ENCODE measurements at regions not wholly inside any gene's neighbourhood (a gene's known extent, or its start where the extent isn't known, plus 50 kb on each side); places are given as distances from the start of the nearest gene placed in this dataset.

DNA sequence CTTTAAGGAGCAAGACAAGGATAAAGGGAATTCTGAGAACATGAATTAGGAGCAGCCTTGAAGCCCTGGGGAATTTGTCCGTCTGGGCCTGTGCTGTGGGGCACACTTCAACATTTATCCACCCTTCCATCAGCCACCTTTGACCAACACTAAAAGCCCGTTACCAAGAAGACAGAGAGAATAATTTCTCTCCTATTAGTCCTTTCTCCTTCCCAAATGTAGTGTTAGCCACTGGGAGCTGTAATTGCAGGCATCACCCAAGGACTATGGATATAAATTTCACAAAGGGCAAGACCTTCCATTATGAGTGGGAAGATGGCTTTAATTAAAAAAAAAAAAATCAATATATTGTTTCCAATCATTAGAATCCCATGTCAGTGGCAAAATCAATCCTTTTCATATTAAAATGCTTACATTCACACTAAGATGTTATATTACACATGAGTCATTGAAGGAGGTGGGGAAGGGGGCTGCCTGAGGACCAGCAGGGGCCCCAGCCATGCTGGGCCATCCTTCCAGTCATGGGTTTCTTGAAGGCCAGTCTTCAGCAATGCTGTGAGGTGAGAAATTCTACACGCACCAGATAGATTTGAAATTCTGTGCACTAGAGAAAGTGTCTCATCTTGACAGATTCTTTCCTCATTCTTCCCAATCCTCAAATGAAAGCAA is 292.5 kb upstream of the NRP1 start:
- DNase-seq (ENCODE audit: low spot score) (no peak), FAIRE-seq (no peak)

GRCh38 chr10:33623669-33624068 is 289.2 kb upstream of the NRP1 start:
- FAIRE-seq (no peak), DNase-seq (ENCODE audit: low spot score) (no peak)

DNA sequence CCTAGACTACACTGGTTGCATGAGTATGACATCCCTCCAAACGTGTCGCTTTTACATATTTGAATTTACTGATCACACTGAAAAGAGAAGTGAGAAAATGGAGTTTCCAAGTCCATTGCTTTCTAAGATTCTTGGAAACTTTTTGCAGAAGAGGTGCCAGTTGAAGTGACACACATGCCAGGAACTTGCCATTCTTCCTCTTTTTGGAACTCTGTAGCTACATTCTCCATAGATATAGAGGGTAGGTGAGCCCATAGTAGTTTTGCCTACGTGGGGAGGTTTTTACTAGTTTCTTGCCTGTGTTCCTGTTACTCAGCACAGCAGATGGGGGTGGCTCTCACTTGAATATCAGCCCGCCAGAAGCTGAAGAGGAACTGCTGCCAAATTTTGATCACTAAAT is 286.6 kb upstream of the NRP1 start:
- FAIRE-seq (no peak), DNase-seq (ENCODE audit: low spot score) (no peak)

DNA sequence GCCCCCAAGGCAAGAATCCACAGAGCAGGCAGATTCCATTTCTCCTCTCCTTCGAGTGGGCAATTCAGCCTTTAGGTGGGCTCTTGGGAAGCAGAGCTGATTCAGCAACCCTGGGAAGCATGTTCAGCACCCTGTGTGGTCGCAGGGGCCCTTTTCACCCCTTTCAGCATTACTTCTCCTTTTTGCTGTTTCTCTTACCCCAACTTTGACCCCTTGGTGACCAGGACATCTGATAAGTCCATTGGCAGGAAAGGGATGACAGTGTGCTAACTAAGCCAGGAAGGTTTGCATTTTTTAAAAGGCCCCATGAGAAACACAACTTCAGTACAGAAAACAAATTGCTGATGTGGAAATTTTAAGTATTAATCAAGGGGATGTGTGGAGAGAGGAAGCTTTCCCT is 283.7 kb upstream of the NRP1 start:
- DNase-seq (ENCODE audit: low spot score) (no peak), FAIRE-seq (no peak)

GRCh38 chr10:33617381-33618080 is 283.1 kb upstream of the NRP1 start:
- DNase-seq (ENCODE audit: low spot score) (no peak), FAIRE-seq (no peak)

GRCh38 chr10:33616956-33617355 is 282.5 kb upstream of the NRP1 start:
- DNase-seq (ENCODE audit: low spot score) (no peak), FAIRE-seq (no peak)

DNA sequence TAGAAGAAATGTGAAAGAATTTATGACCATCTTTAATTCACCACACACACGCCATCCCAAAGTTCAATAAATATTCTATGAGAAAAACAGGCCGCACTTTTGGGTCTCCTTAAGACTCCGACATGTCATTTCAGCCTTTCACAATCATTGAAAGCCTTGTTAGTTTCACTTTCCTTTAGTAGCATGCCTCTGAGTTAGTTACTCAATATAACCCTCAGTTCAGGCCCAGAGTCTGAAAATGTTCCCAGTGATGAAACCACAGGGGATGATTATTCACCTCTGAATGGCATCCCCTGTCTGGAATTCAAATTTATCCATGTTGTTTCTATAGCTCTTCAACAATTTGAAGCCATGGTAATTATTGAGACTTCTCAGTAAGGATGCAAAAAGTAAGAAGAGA is 278.1 kb upstream of the NRP1 start:
- DNase-seq (ENCODE audit: low spot score) (no peak), FAIRE-seq (no peak)

DNA sequence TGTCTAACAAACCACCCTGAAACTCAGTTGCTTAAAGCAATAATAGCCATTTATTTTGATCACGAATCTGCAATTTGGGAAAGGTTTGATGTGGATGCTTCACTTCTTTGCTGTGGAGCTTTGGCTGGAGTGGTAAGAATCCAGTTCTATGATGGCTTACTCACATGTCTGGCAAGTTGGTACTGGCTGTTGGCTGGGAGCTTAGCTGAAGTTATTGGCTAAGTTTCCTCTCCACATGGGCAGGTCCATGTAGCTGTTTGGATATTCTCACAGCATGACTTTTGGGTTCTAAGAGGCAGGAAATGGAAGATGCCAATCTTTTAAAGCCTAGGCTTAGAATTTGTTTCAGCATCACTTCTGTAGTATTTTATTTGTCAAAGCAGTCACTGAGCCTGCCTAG is 277.6 kb upstream of the NRP1 start:
- DNase-seq (ENCODE audit: low spot score), result no peak
- FAIRE-seq, result no peak

GRCh38 chr10:33611423-33611822 is 277.0 kb upstream of the NRP1 start:
- FAIRE-seq, result no peak

GRCh38 chr10:33609546-33609945 is 275.1 kb upstream of the NRP1 start:
- DNase-seq (ENCODE audit: low spot score) (no peak), FAIRE-seq (no peak)

More at GRCh38 chr10:33611423-33611822, 277.0 kb upstream of the NRP1 start:
- DNase-seq (ENCODE audit: low spot score), result no peak

DNA sequence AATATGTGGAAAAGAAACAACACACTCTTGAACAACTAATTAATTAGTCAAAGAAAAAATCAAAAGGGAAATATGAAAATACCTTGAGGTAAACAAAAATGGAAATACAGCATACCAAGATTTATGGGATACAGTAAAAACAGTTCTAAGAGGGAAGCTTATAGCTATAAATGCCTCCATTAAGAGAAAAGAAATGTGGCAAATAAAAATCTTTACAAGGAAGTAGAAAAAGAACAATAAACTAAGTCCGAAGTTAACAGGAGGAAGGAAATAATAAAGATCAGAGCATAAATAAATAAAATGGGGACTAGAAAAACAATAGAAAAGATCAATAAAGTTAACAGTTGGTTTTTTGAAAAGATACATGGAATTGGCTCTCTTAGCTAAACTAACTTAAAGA is 267.8 kb upstream of the NRP1 start:
- no peak for FAIRE-seq
- DNase-seq (ENCODE audit: low spot score), result no peak

GRCh38 chr10:33600381-33600780 is 265.9 kb upstream of the NRP1 start:
- DNase-seq (ENCODE audit: low spot score), result no peak
- no peak for FAIRE-seq

- no peak for FAIRE-seq
- DNase-seq (ENCODE audit: low spot score), result no peak
Observed at GRCh38 chr10:33596422-33596821, 262.0 kb upstream of the NRP1 start.

DNA sequence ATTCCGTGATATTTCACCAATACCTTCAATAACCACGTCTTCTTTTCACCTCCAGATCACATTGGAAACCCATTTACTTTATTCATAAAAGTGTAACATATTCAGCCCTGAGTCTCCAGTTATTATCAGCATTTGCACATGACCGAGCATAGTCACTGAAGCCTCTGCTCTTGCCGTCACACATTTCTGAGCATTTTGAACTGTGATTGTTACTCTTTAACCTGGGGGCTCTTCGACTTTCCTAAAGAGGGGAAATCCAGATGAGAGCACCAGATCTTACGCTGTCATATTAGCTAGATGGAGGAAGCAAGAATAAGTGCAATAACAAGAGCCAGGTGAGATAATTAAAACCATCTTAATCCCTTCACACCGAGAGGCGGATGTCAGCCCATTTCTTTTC is 260.0 kb upstream of the NRP1 start:
- FAIRE-seq (peak; percentile 79), DNase-seq (ENCODE audit: low spot score) (no peak)

DNA sequence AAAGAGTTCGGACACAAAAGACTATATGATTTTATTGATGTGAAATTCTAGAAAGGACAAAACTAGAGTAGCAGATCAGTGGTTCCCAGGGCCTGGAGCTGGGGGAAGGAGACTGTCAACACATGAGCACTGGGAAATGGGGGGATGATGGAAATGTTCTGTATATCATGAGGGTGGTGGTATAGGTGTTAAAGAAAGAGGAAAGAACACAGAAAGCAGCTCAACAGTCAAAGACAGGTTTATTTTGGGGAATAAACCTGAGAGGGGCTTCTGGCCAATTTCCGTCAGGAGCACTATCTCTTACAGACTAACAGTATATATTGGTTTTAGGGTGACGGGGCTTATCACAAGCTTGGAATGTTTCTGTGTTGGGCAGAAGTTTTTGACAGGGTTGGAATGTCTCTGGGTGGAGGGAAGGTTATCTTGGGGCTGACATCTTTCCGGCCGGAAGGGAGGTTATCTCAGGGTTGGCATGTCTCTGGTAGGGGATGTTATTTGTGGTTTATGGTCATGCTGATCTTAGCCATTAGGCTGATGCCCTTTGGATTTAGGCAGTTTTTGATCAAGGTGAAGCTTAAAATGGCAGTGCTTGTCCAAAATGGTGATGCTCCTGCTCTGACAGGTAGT is 254.6 kb upstream of the NRP1 start:
- DNase-seq (ENCODE audit: low spot score) (no peak), FAIRE-seq (no peak)

GRCh38 chr10:33584596-33584995 is 250.1 kb upstream of the NRP1 start:
- peak; percentile 93 for FAIRE-seq
- peak; percentile 75 for DNase-seq (ENCODE audit: low spot score)

DNA sequence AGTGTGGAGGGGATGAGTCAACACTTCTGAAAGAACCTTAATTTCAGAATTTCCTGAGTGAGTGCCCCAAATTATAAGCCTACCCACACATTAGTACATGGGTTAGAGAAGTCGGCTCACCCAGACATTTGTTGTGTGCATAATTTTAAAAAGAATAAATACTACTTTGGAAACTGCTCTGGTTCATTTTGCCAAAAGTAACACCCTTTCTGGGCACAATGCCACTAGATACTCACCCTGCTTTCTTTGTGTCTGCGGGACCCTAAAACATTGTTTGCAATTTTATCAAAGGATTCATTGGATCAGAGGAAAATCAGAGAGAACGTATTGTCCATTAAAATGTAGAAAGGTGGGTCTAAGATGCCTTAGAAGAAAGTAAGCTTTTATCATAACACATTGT is 245.5 kb upstream of the NRP1 start:
- FAIRE-seq, result no peak

GRCh38 chr10:33573606-33574005 is 239.1 kb upstream of the NRP1 start:
- no peak for FAIRE-seq

More for the DNA sequence above, 245.5 kb upstream of the NRP1 start:
- DNase-seq (ENCODE audit: low spot score), result no peak

DNA sequence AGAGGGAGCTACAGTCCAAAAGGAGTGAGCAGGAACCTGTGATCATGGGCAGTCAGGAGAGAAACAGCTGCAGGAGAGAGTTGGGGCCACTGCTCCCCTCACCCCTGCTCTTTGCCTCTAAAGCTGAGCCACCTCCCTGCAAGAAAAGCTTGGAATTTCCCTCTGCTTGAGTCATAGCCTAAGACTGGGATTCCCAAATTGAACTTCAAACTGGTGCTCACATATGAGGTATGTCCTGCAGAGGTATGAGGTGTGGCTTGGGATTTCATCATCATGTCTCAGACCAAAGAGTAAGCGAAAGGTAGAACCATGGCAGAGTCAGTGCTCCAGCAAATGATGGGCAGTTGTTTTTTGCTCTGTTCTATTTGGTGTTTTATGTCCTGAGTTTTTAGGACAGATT is 237.1 kb upstream of the NRP1 start:
- no peak for FAIRE-seq
- peak; percentile 48 for DNase-seq (ENCODE audit: low spot score)

More at GRCh38 chr10:33573606-33574005, 239.1 kb upstream of the NRP1 start:
- DNase-seq (ENCODE audit: low spot score), result no peak

GRCh38 chr10:33570495-33570894 is 236.0 kb upstream of the NRP1 start:
- DNase-seq (ENCODE audit: low spot score), result no peak

DNA sequence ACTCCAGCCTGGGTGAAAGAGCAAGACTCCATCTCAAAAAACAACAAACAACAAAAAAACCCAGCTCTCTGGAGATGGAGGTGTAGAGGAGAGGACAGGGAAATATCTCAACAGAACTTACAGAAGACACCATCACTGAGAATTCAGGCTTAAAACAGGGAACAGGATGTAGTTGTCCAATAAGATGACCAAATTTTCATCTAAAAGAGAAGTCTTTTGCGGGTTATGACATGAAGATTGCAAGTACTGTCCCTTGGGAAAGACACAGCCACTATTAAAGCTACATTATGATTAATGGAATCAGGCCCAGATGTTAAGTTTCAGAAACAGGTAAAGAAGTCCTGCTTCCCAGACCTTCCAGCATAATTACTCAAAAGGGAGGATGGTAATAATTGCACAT is 235.2 kb upstream of the NRP1 start:
- no peak for FAIRE-seq
- no peak for DNase-seq (ENCODE audit: low spot score)

More at GRCh38 chr10:33570495-33570894, 236.0 kb upstream of the NRP1 start:
- no peak for FAIRE-seq

- FAIRE-seq, result no peak
- DNase-seq (ENCODE audit: low spot score), result no peak
Observed at GRCh38 chr10:33566426-33566825, 232.0 kb upstream of the NRP1 start.

DNA sequence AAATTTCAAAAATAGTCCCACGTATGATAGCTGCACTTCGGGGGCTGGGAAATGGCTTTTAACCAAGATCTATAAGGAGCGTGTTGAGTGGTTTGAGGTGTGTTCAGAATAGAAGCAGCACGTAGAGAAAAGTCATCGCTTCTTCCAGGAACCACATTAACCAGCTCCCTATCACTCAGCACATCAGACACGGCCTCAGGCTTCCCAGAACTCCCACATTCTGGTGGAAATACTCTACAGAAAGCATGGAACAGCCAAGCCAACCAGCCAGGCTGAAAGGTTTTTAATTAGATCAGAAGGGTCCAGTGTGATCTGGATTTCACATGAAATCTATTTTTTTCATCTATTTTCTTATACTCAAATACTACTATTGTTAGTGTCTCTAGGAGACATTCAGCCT is 231.5 kb upstream of the NRP1 start:
- FAIRE-seq (no peak), DNase-seq (ENCODE audit: low spot score) (no peak)

All from RCC 7860 (cell line).